Breast epithelium (tissue), 3 donors: ENCODE measurements at regions not wholly inside any gene's neighbourhood (a gene's known extent, or its start where the extent isn't known, plus 50 kb on each side); places are given as distances from the start of the nearest gene placed in this dataset.

Source experiments
- POLR2A ChIP-seq: fragments of 450-650 bp; IDR thresholded peaks from one replicate; pipeline ENCODE4 v1.6.1; 2016; ENCODE audit warnings: antibody characterized with exemption, mild to moderate bottlenecking, moderate library complexity
- TF ChIP-seq, protein P1 (sequence below), 3 donors: fragments of 450-650 bp; IDR thresholded peaks; one replicate each; pipeline ENCODE4 v1.5.1; 2016 to 2017; ENCODE audit warnings: antibody characterized with exemption in 3 of 3, mild to moderate bottlenecking in 3 of 3, moderate library complexity in 3 of 3

DNA sequence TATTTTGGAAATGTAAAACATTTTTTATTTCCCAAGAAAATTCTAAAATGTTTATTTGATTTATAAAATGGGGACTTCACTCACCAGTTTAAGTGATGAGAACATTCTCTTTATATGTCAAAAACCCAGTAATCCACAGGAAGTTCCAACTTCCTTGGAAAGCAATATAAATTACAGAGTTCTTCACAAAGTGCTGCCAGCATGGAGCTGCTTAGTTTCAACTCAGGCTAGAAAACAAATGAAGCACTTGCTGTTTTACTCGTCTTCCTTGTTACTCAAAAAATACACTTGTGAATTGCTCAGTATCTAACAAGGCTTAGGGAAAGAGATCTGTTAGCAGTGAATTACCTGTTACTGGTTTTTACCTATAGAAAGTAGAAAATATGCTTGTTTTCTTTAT, 942.7 kb upstream of the MDGA2 start:
- no peak for TF ChIP-seq POLR2A
- TF ChIP-seq, protein P1, sequence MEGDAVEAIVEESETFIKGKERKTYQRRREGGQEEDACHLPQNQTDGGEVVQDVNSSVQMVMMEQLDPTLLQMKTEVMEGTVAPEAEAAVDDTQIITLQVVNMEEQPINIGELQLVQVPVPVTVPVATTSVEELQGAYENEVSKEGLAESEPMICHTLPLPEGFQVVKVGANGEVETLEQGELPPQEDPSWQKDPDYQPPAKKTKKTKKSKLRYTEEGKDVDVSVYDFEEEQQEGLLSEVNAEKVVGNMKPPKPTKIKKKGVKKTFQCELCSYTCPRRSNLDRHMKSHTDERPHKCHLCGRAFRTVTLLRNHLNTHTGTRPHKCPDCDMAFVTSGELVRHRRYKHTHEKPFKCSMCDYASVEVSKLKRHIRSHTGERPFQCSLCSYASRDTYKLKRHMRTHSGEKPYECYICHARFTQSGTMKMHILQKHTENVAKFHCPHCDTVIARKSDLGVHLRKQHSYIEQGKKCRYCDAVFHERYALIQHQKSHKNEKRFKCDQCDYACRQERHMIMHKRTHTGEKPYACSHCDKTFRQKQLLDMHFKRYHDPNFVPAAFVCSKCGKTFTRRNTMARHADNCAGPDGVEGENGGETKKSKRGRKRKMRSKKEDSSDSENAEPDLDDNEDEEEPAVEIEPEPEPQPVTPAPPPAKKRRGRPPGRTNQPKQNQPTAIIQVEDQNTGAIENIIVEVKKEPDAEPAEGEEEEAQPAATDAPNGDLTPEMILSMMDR (IDR thresholded peaks at IDR 0.05) = no peak
